Fibroblast of pulmonary artery (primary cell): ENCODE measurements at regions not wholly inside any gene's neighbourhood (a gene's known extent, or its start where the extent isn't known, plus 50 kb on each side); places are given as distances from the start of the nearest gene placed in this dataset.
A peak's percentile ranks its signal among the peaks of the same experiment; 100 is the strongest.

Source experiments
- DNase-seq: peaks from one replicate; pipeline ENCODE4 v3.0.0-alpha.2; 2010; ENCODE audit warnings: low read depth
- H3K4me3 ChIP-seq: replicated peaks from 2 replicates; pipeline ENCODE4 v1.5.1; 2011; ENCODE audit warnings: low read depth, mild to moderate bottlenecking, control low read depth, low read length, moderate library complexity
- CTCF ChIP-seq: IDR thresholded peaks from 2 replicates; pipeline ENCODE4 v1.5.1; 2011; ENCODE audit warnings: mild to moderate bottlenecking, control low read depth, low read length, inconsistent platforms; ENCODE audit errors: missing control alignments

DNA sequence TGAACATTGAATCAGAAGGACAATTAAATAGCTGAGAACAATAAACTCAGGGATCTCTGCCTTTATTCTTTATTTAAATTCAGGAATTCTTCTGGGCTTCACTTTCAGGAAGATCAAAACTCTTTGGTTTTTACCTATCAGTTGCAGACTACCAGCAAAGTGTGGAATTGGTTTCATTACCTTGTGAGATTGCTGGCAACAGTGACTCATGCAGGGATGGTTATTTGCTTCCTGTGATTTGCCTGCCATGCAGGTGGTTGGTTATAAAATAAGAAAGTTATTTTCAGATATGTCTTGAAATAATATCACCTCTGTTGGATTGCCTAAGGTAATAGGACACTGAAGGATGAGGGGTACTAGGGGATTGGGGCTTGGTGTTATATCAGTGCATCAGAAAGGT, 204.6 kb downstream of the PTBP2 start:
- H3K4me3 ChIP-seq, result no peak overlapping the region
- TF ChIP-seq CTCF, result no peak

DNA sequence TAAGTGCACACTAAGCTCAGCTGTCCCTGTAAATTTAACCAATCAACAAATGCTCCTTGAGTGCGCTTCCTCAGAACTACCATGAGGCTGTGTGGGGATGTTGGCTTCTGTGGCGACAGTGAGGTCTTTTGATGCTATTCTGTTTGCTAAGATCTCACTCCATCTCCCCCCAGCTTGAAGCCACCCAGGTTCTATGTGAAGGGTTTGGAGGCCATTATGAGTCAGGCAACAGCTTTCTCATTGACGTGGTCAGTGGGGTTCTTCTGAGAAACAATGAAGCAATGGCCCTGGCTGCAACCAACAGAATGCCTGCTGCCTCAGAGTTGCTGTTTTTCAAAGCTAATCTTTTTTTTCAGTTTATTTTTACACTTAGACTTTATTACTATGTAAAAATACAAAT, 205.5 kb downstream of the PTBP2 start:
- no peak for TF ChIP-seq CTCF
- no peak overlapping the region for H3K4me3 ChIP-seq
- peak; percentile 29 for DNase-seq

More for the DNA sequence above, 204.6 kb downstream of the PTBP2 start:
- no peak for DNase-seq

- DNase-seq, result no peak
- TF ChIP-seq CTCF, result no peak
- no peak overlapping the region for H3K4me3 ChIP-seq
Observed at GRCh38 chr1:96931136-96931535, 209.6 kb downstream of the PTBP2 start.

DNA sequence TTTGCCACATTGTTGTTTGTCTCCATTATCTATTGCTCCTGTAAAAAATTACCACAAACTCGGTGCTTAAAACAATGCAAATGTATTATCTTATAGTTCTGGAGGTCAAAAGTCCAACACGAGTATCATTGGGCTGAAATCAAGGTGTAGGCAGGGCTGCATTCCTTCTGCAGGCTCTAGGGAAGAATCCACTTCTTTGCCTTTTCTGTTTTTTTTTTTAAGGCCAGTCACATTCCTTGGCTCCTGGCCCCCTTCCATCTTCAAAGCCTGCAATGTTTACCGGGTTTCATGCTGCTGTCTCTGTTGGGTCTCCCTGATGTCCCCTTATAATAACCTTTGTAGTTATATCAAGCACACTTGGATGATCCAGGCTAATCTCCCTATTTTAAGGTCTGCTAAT, 212.7 kb downstream of the PTBP2 start:
- H3K4me3 ChIP-seq, result no peak overlapping the region
- peak; percentile 6 for DNase-seq
- TF ChIP-seq CTCF, result no peak

DNA sequence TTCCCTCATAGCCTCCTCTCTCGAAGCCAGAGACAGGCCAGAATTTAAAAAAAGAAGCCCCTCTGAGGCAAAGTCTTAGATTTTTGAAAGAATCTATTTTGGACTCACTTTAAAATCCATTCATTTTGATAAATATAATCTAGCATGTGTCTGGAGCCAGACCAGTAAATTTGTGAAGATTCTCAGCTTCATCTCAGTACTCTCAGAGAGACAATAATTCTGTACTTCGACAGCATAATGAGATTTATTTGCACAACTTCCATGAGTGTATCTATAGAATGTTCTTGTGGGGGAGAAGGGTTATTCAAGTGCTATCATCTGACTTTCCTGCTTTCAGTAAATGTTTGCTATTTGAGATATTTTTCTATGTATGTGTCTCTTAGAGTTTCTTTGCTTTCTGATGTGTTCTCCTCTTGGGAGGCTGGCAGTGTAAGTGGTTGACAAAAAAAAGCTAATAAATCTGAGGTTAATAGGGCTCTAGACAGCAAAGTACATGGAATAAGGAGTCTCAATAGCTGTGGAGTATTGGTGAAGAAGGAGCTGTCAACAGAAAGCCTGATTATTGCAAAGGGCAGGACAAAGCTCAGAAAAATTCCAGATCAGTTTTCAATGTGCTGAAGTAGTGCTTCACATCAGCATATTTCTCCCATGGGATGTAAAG, 223.0 kb downstream of the PTBP2 start:
- H3K4me3 ChIP-seq, result no peak overlapping the region
- DNase-seq, result no peak
- no peak for TF ChIP-seq CTCF

GRCh38 chr1:96945509-96946084, 224.0 kb downstream of the PTBP2 start:
- no peak for TF ChIP-seq CTCF
- H3K4me3 ChIP-seq, result no peak overlapping the region
- no peak for DNase-seq
